HCT116 (cell line): ENCODE measurements at regions not wholly inside any gene's neighbourhood (a gene's known extent, or its start where the extent isn't known, plus 50 kb on each side); places are given as distances from the start of the nearest gene placed in this dataset.

Source experiments
- ATAC-seq: fragments of 200-7000 bp; cut with Tn5 transposase; 2 replicates; pipeline ENCODE4 v1.9.1; 2020; ENCODE audit warnings: mild to moderate bottlenecking, moderate library complexity
- BruUV-seq: library from RNA; stranded (reverse); fragments of 400-500 nt; replicated peaks from 2 replicates; lab custom pipeline; 2021; lab: Mats Ljungman, UMichigan
- CTCF ChIA-PET: fragments of 300-600 bp; sonication (Branson Sonifier 250); formaldehyde crosslinking; loops from one replicate; lab custom pipeline; 2021; ENCODE audit warnings: antibody characterized with exemption; lab: Charles Lee
- POLR2A ChIA-PET: fragments of 300-600, 350-600 bp; sonication (Branson Sonifier 250); formaldehyde crosslinking; loops from one replicate; lab custom pipeline; 2021; ENCODE audit warnings: antibody characterized with exemption; lab: Charles Lee
- RAD21 ChIA-PET, 2 experiments: fragments of 300-600 bp; sonication (Branson Sonifier 250); formaldehyde crosslinking; loops; one replicate each; lab custom pipeline; 2023; ENCODE audit warnings: low total read pairs in 2 of 2; ENCODE audit not compliant: uncharacterized antibody in 2 of 2, unreplicated experiment in 2 of 2, low non-redundant PET in 1 of 2; lab: Charles Lee
- DNase-seq: peaks from one replicate; pipeline ENCODE4 v3.0.0-alpha.2; 2010; ENCODE audit warnings: low read depth, low spot score
- H2AFZ ChIP-seq: fragments of 200-600 bp; shearing (Covaris generic), sonication (generic); 2 replicates; pipeline ENCODE4 v1.6.1; 2017; ENCODE audit warnings: low read depth, mixed run types, mixed read lengths, antibody characterized with exemption, low read length; ENCODE audit not compliant: poor library complexity, severe bottlenecking
- H3K27ac ChIP-seq: 2 replicates; pipeline ENCODE4 v1.5.1; 2012; ENCODE audit warnings: low read depth, low read length
- H3K27me3 ChIP-seq: fragments of 200-600 bp; sonication (generic); 2 replicates; pipeline ENCODE4 v1.6.1; 2016; ENCODE audit warnings: mixed run types, low read length, mixed read lengths; ENCODE audit not compliant: insufficient read depth
- H3K36me3 ChIP-seq, 2 experiments: fragments of 200-500 bp in 1 of 2; fragments of 200-600 bp in 1 of 2; sonication (Bioruptor generic) in 1 of 2; sonication (generic) in 1 of 2; 2 replicates each; pipeline versions ENCODE4 v1.5.1 to v1.6.1; 2014 to 2016; ENCODE audit warnings: low read length in 2 of 2, inconsistent platforms in 1 of 2, mixed read lengths in 1 of 2, mixed run types in 1 of 2; ENCODE audit not compliant: insufficient read depth in 2 of 2, control insufficient read depth in 1 of 2
- H3K4me1 ChIP-seq, 2 experiments: fragments of 200-600 bp in 1 of 2; sonication (generic) in 1 of 2; 2 replicates each; pipeline versions ENCODE4 v1.5.1 to v1.6.1; 2012 to 2017; ENCODE audit warnings: low read length in 2 of 2, inconsistent platforms in 1 of 2, mild to moderate bottlenecking in 1 of 2, mixed read lengths in 1 of 2, mixed run types in 1 of 2, moderate library complexity in 1 of 2; ENCODE audit not compliant: insufficient read depth in 2 of 2, control insufficient read depth in 1 of 2
- H3K4me2 ChIP-seq: fragments of 200-600 bp; sonication (generic); 2 replicates; pipeline ENCODE4 v1.6.1; 2017; ENCODE audit warnings: mixed run types, low read length, mixed read lengths
- H3K4me3 ChIP-seq, 2 experiments: fragments of 200-600 bp in 1 of 2; sonication (generic) in 1 of 2; replicated peaks in 1 of 2; 2 replicates each; pipeline ENCODE4 v1.5.1; 2011 to 2016; ENCODE audit warnings: low read length in 2 of 2, control low read depth in 1 of 2, low read depth in 1 of 2, mild to moderate bottlenecking in 1 of 2, mixed read lengths in 1 of 2, mixed run types in 1 of 2
- H3K79me2 ChIP-seq: fragments of 200-600 bp; sonication (generic); 2 replicates; pipeline ENCODE4 v1.6.1; 2017; ENCODE audit warnings: mild to moderate bottlenecking, mixed run types, low read length, moderate library complexity, mixed read lengths; ENCODE audit not compliant: insufficient read depth
- H3K9ac ChIP-seq: fragments of 200-600 bp; sonication (generic); 2 replicates; pipeline ENCODE4 v1.6.1; 2016; ENCODE audit warnings: low read length, mixed read lengths
- H3K9me2 ChIP-seq: fragments of 200-600 bp; sonication (generic), shearing (Covaris generic); 2 replicates; pipeline ENCODE4 v1.6.1; 2017; ENCODE audit warnings: mixed run types, mild to moderate bottlenecking, moderate library complexity; ENCODE audit not compliant: insufficient read depth
- H3K9me3 ChIP-seq, 2 experiments: fragments of 200-500 bp in 1 of 2; fragments of 200-600 bp in 1 of 2; sonication (Bioruptor generic) in 1 of 2; sonication (generic) in 1 of 2; 2 replicates each; pipeline ENCODE4 v1.6.1; 2014 to 2017; ENCODE audit warnings: low read length in 2 of 2, mixed read lengths in 2 of 2, inconsistent platforms in 1 of 2, low read depth in 1 of 2, mild to moderate bottlenecking in 1 of 2, mixed run types in 1 of 2, moderate library complexity in 1 of 2; ENCODE audit not compliant: control insufficient read depth in 1 of 2, insufficient read depth in 1 of 2
- H4K20me1 ChIP-seq: fragments of 200-600 bp; sonication (generic), shearing (Covaris generic); 2 replicates; pipeline ENCODE4 v1.6.1; 2017; ENCODE audit warnings: mixed run types, mild to moderate bottlenecking, moderate library complexity; ENCODE audit not compliant: insufficient read depth
- CBX3 ChIP-seq: IDR thresholded peaks from 2 replicates; pipeline ENCODE4 v1.6.1; 2012; ENCODE audit warnings: low read depth
- CEBPB ChIP-seq: IDR thresholded peaks from 2 replicates; pipeline ENCODE4 v1.6.1; 2012; ENCODE audit warnings: low read depth
- CTCF ChIP-seq, 3 experiments: fragments of 200-600 bp in 1 of 3; sonication (generic) in 1 of 3; IDR thresholded peaks in 2 of 3; conservative IDR thresholded peaks in 1 of 3; 2 replicates each; pipeline ENCODE4 v1.5.1; 2012 to 2017; ENCODE audit warnings: low read depth in 2 of 3, low read length in 2 of 3, antibody characterized with exemption in 1 of 3, borderline replicate concordance in 1 of 3, control low read depth in 1 of 3, mild to moderate bottlenecking in 1 of 3, mixed read lengths in 1 of 3, mixed run types in 1 of 3, moderate library complexity in 1 of 3; ENCODE audit not compliant: insufficient read depth in 1 of 3
- ELF1 ChIP-seq: IDR thresholded peaks from 2 replicates; pipeline ENCODE4 v1.6.1; 2012; ENCODE audit warnings: low read depth, borderline replicate concordance
- EZH2 ChIP-seq: fragments of 200-600 bp; sonication (generic); IDR thresholded peaks from 2 replicates; pipeline ENCODE4 v1.6.1; 2017; ENCODE audit warnings: antibody characterized with exemption, mixed run types
- EZH2phosphoT487 ChIP-seq: fragments of 200-600 bp; IDR thresholded peaks from 2 replicates; pipeline ENCODE4 v1.6.1; 2018; ENCODE audit warnings: antibody characterized with exemption, borderline replicate concordance
- FOSL1 ChIP-seq: IDR thresholded peaks from 2 replicates; pipeline ENCODE4 v1.6.1; 2012; ENCODE audit warnings: low read depth
- JUND ChIP-seq: IDR thresholded peaks from 2 replicates; pipeline ENCODE4 v1.6.1; 2012
- MAX ChIP-seq: IDR thresholded peaks from 2 replicates; pipeline ENCODE4 v1.6.1; 2012
- RAD21 ChIP-seq: IDR thresholded peaks from 2 replicates; pipeline ENCODE4 v1.6.1; 2012; ENCODE audit warnings: low read depth, mild to moderate bottlenecking
- REST ChIP-seq: IDR thresholded peaks from 2 replicates; pipeline ENCODE4 v1.6.1; 2012; ENCODE audit warnings: low read depth
- SIN3A ChIP-seq: IDR thresholded peaks from 2 replicates; pipeline ENCODE4 v1.6.1; 2012; ENCODE audit warnings: low read depth
- SP1 ChIP-seq: IDR thresholded peaks from 2 replicates; pipeline ENCODE4 v1.6.1; 2012; ENCODE audit warnings: low read depth
- SRF ChIP-seq: IDR thresholded peaks from 2 replicates; pipeline ENCODE4 v1.6.1; 2012; ENCODE audit warnings: low read depth
- TCF7L2 ChIP-seq: IDR thresholded peaks from 2 replicates; pipeline ENCODE4 v1.7.0; 2011; ENCODE audit warnings: borderline replicate concordance, inconsistent platforms; ENCODE audit not compliant: insufficient read depth, insufficient read length; ENCODE audit errors: extremely low read depth
- ZBTB33 ChIP-seq: IDR thresholded peaks from 2 replicates; pipeline ENCODE4 v1.6.1; 2011; ENCODE audit warnings: mild to moderate bottlenecking, low read length, moderate library complexity; ENCODE audit not compliant: insufficient replicate concordance; ENCODE audit errors: extremely low read depth
- ZFX ChIP-seq: fragments of 450-650 bp; IDR thresholded peaks from 2 replicates; pipeline ENCODE4 v1.6.1; 2017
- ZNF274 ChIP-seq: fragments of 200-500 bp; sonication (Bioruptor generic); IDR thresholded peaks from 2 replicates; pipeline ENCODE4 v1.6.1; 2014; ENCODE audit warnings: mild to moderate bottlenecking, low read depth, low read length, inconsistent platforms
- intact Hi-C: fragments of 100-400 bp; cut with micrococcal nuclease; formaldehyde crosslinking; loops from 2 replicates; pipeline ENCODE4 v1.10.0; 2022

GRCh38 chr13:68490594-68490993 lies 1260.5 kb upstream of the PCDH9 start:
- intact Hi-C loops: no loop called here
- RAD21 ChIA-PET: no interaction called here
- Histone ChIP-seq H4K20me1 (no peaks in the 10 kb centered on the region), H3K79me2 (no peaks in the 10 kb centered on the region), H3K4me2 (no peak overlapping the region), H3K36me3 (no peaks in the 10 kb centered on the region), H3K27ac (no peak overlapping the region), H3K9ac (no peak overlapping the region), H3K4me3 (no peak overlapping the region), H2AFZ (no peak overlapping the region), H3K9me3 (no peaks in the 10 kb centered on the region; a peak in 1 of 4 replicates), H3K27me3 (no peaks in the 10 kb centered on the region), H3K4me1 (no peaks in the 10 kb centered on the region), H3K9me2 (no peaks in the 10 kb centered on the region)
- DNase-seq (no peak), ATAC-seq (no peak)
- CTCF ChIA-PET: no interaction called here
- POLR2A ChIA-PET: no interaction called here
- TF ChIP-seq RAD21 (no peak), ELF1 (no peak), CEBPB (no peak), REST (no peak), EZH2 (no peak), ZBTB33 (no peak), MAX (no peak), JUND (no peak), FOSL1 (no peak), CTCF (IDR thresholded peaks at IDR 0.05 in 2 of 3, conservative IDR thresholded peaks at IDR 0.05 in 1 of 3; ENCODE audit: borderline replicate concordance in 1 of 3, insufficient read depth in 1 of 3, low read depth in 2 of 3, low read length in 2 of 3) (no peak), TCF7L2 (no peak), SIN3A (no peak), SRF (no peak), ZFX (no peak), ZNF274 (no peak), EZH2phosphoT487 (no peak), CBX3 (no peak), SP1 (no peak)
- no TSS peak for BruUV-seq
